WTC11 (cell line): ENCODE measurements at regions not wholly inside any gene's neighbourhood (a gene's known extent, or its start where the extent isn't known, plus 50 kb on each side); places are given as distances from the start of the nearest gene placed in this dataset.

Experiments used
- FOXK1 ChIP-seq: sonication (generic); formaldehyde crosslinking; IDR thresholded peaks from 2 replicates; pipeline ENCODE4 v1.8.0; 2022; ENCODE audit warnings: mild to moderate bottlenecking, moderate library complexity, missing genetic modification reagents
- IRF2 ChIP-seq: sonication (generic); formaldehyde crosslinking; IDR thresholded peaks from 2 replicates; pipeline ENCODE4 v1.8.0; 2022; ENCODE audit warnings: low read depth, missing genetic modification reagents, borderline replicate concordance
- NR3C1 ChIP-seq: sonication (generic); formaldehyde crosslinking; conservative IDR thresholded peaks from 2 replicates; pipeline ENCODE4 v1.8.1; 2023; ENCODE audit warnings: low read depth, mild to moderate bottlenecking, missing genetic modification reagents
- SMAD3 ChIP-seq: sonication (generic); formaldehyde crosslinking; IDR thresholded peaks from 2 replicates; pipeline ENCODE4 v1.8.0; 2022; ENCODE audit warnings: missing genetic modification reagents, mild to moderate bottlenecking, borderline replicate concordance
- TF ChIP-seq, protein P1 (sequence below): fragments of 200-600 bp; IDR thresholded peaks from 2 replicates; pipeline ENCODE4 v1.8.0; 2022; ENCODE audit warnings: antibody characterized with exemption

DNA sequence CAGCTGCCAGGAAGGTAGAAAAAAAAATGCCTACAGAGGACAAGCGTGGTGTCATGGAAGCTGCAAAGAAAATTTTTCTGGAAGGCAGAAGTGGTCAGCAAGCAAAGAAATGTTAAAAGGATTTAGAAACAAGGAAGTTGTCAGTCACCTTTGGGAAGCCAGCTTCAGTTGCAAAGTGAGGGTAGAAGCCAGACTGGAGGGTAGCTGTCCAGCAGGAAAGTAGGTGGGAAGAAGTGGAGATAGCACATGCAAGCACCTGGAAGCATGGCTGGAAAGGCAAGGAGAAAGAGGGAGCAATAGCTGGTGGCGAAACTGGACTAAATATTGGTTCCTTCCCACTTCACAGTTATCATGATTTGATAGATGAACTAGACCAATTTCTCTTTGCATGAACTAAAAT, 54.3 kb downstream of the ADRB2 start:
- TF ChIP-seq, protein P1, sequence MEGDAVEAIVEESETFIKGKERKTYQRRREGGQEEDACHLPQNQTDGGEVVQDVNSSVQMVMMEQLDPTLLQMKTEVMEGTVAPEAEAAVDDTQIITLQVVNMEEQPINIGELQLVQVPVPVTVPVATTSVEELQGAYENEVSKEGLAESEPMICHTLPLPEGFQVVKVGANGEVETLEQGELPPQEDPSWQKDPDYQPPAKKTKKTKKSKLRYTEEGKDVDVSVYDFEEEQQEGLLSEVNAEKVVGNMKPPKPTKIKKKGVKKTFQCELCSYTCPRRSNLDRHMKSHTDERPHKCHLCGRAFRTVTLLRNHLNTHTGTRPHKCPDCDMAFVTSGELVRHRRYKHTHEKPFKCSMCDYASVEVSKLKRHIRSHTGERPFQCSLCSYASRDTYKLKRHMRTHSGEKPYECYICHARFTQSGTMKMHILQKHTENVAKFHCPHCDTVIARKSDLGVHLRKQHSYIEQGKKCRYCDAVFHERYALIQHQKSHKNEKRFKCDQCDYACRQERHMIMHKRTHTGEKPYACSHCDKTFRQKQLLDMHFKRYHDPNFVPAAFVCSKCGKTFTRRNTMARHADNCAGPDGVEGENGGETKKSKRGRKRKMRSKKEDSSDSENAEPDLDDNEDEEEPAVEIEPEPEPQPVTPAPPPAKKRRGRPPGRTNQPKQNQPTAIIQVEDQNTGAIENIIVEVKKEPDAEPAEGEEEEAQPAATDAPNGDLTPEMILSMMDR: no peak
- TF ChIP-seq NR3C1 (CRISPR knock-in tag) (no peak), FOXK1 (CRISPR knock-in tag) (no peak), SMAD3 (CRISPR knock-in tag) (no peak), IRF2 (CRISPR knock-in tag) (no peak)
